ENCODE measurements at regions not wholly inside any gene's neighbourhood (a gene's known extent, or its start where the extent isn't known, plus 50 kb on each side); places are given as distances from the start of the nearest gene placed in this dataset.

GRCh38 chr1:186530109-186530508 lies 69.2 kb upstream of the PDC start:
- TF ChIP-seq EP300 (IDR thresholded peaks at IDR 0.05) (no peak), POLR2A (IDR thresholded peaks at IDR 0.05) (no peak)

Measured in ovary (tissue), 1 donor.